H9 (cell line): ENCODE measurements at regions not wholly inside any gene's neighbourhood (a gene's known extent, or its start where the extent isn't known, plus 50 kb on each side); places are given as distances from the start of the nearest gene placed in this dataset.

ENCODE experiments used
- DNase-seq: peaks from one replicate; pipeline ENCODE4 v3.0.0-alpha.2; 2017
- H2AFZ ChIP-seq: one replicate; pipeline ENCODE4 v1.6.1; 2013; ENCODE audit warnings: mild to moderate bottlenecking, low read length, control low read depth, moderate library complexity
- H2AK5ac ChIP-seq: 2 replicates; pipeline ENCODE4 v1.6.1; 2013; ENCODE audit warnings: low read length, control low read depth, mixed read lengths; ENCODE audit not compliant: insufficient read length
- H2BK120ac ChIP-seq: one replicate; pipeline ENCODE4 v1.6.1; 2013; ENCODE audit warnings: low read depth, mild to moderate bottlenecking, low read length, control low read depth, inconsistent platforms; ENCODE audit not compliant: poor library complexity, severe bottlenecking
- H2BK12ac ChIP-seq: 2 replicates; pipeline ENCODE4 v1.6.1; 2013; ENCODE audit warnings: low read length, control low read depth, mixed read lengths, low read depth; ENCODE audit not compliant: insufficient read length
- H2BK15ac ChIP-seq: 2 replicates; pipeline ENCODE4 v1.6.1; 2013; ENCODE audit warnings: low read depth, low read length, control low read depth
- H2BK20ac ChIP-seq: one replicate; pipeline ENCODE4 v1.6.1; 2013; ENCODE audit warnings: low read depth, mild to moderate bottlenecking, low read length, control low read depth, inconsistent platforms; ENCODE audit not compliant: poor library complexity, severe bottlenecking
- H2BK5ac ChIP-seq: 2 replicates; pipeline ENCODE4 v1.6.1; 2013; ENCODE audit warnings: low read length, control low read depth, mixed read lengths; ENCODE audit not compliant: insufficient read length
- H3K14ac ChIP-seq: 2 replicates; pipeline ENCODE4 v1.6.1; 2013; ENCODE audit warnings: low read length, control low read depth; ENCODE audit not compliant: insufficient read depth
- H3K18ac ChIP-seq: 2 replicates; pipeline ENCODE4 v1.6.1; 2013; ENCODE audit warnings: low read depth, mild to moderate bottlenecking, mixed read lengths, low read length, control low read depth; ENCODE audit not compliant: insufficient read length
- H3K23ac ChIP-seq: 2 replicates; pipeline ENCODE4 v1.6.1; 2013; ENCODE audit warnings: low read length, control low read depth, mixed read lengths, low read depth; ENCODE audit not compliant: insufficient read length
- H3K23me2 ChIP-seq: 2 replicates; pipeline ENCODE4 v1.6.1; 2013; ENCODE audit warnings: low read depth, mild to moderate bottlenecking, mixed read lengths, low read length, control low read depth; ENCODE audit not compliant: insufficient read length, poor library complexity, severe bottlenecking
- H3K27ac ChIP-seq: 2 replicates; pipeline ENCODE4 v1.5.1; 2013; ENCODE audit warnings: low read length, control low read depth, mixed read lengths, low read depth; ENCODE audit not compliant: insufficient read length
- H3K27me3 ChIP-seq: 2 replicates; pipeline ENCODE4 v1.6.1; 2013; ENCODE audit warnings: low read length, control low read depth, inconsistent platforms; ENCODE audit not compliant: insufficient read depth
- H3K4ac ChIP-seq: 2 replicates; pipeline ENCODE4 v1.6.1; 2013; ENCODE audit warnings: low read depth, mild to moderate bottlenecking, control low read depth, inconsistent platforms, low read length, moderate library complexity
- H3K4me1 ChIP-seq: 2 replicates; pipeline ENCODE4 v1.6.1; 2013; ENCODE audit warnings: low read length, control low read depth, inconsistent platforms; ENCODE audit not compliant: insufficient read depth
- H3K4me2 ChIP-seq: 2 replicates; pipeline ENCODE4 v1.6.1; 2013; ENCODE audit warnings: low read length, control low read depth, mixed read lengths; ENCODE audit not compliant: insufficient read length, insufficient read depth
- H3K56ac ChIP-seq: 2 replicates; pipeline ENCODE4 v1.6.1; 2013; ENCODE audit warnings: low read depth, mild to moderate bottlenecking, mixed read lengths, low read length, control low read depth; ENCODE audit not compliant: insufficient read length
- H3K79me1 ChIP-seq: 2 replicates; pipeline ENCODE4 v1.6.1; 2013; ENCODE audit warnings: low read depth, mild to moderate bottlenecking, moderate library complexity, low read length, control low read depth, inconsistent platforms; ENCODE audit not compliant: insufficient read depth, poor library complexity, severe bottlenecking
- H3K79me2 ChIP-seq: 2 replicates; pipeline ENCODE4 v1.6.1; 2013; ENCODE audit warnings: low read length, control low read depth, inconsistent platforms; ENCODE audit not compliant: insufficient read depth
- H3K9ac ChIP-seq: 2 replicates; pipeline ENCODE4 v1.6.1; 2013; ENCODE audit warnings: low read length, control low read depth, mixed read lengths; ENCODE audit not compliant: insufficient read length; ENCODE audit errors: extremely low read depth
- H3K9me3 ChIP-seq: one replicate; pipeline ENCODE4 v1.6.1; 2013; ENCODE audit warnings: low read depth, low read length, inconsistent platforms; ENCODE audit not compliant: control insufficient read depth
- H3T11ph ChIP-seq: one replicate; pipeline ENCODE4 v1.6.1; 2013; ENCODE audit warnings: mild to moderate bottlenecking, low read length, control low read depth, inconsistent platforms
- H4K20me1 ChIP-seq: one replicate; pipeline ENCODE4 v1.6.1; 2013; ENCODE audit not compliant: control insufficient read depth, insufficient read length, insufficient read depth
- H4K5ac ChIP-seq: 2 replicates; pipeline ENCODE4 v1.6.1; 2013; ENCODE audit warnings: low read depth, mild to moderate bottlenecking, mixed read lengths, low read length, control low read depth; ENCODE audit not compliant: insufficient read length
- H4K8ac ChIP-seq: replicated peaks from 2 replicates; pipeline ENCODE4 v1.6.1; 2013; ENCODE audit warnings: low read length, control low read depth, mixed read lengths, low read depth; ENCODE audit not compliant: insufficient read length
- H4K91ac ChIP-seq: 2 replicates; pipeline ENCODE4 v1.6.1; 2013; ENCODE audit warnings: low read depth, mild to moderate bottlenecking, moderate library complexity, mixed read lengths, low read length, control low read depth; ENCODE audit not compliant: insufficient read length
- H3K27ac Mint-ChIP-seq, 3 experiments: 2 replicates in 2 of 3; 3 replicates in 1 of 3; pipeline ENCODE4 v1.8.0; 2020 to 2021; ENCODE audit warnings: mixed read lengths in 3 of 3, mild to moderate bottlenecking in 1 of 3, moderate library complexity in 1 of 3
- H3K27me3 Mint-ChIP-seq: 2 replicates; pipeline ENCODE4 v1.8.0; 2021; ENCODE audit warnings: low read depth, mild to moderate bottlenecking, moderate library complexity, mixed read lengths
- H3K36me3 Mint-ChIP-seq, 3 experiments: 2 replicates in 2 of 3; 3 replicates in 1 of 3; pipeline ENCODE4 v1.8.0; 2020 to 2021; ENCODE audit warnings: low read depth in 3 of 3, mixed read lengths in 3 of 3; ENCODE audit not compliant: insufficient read depth in 1 of 3
- H3K4me1 Mint-ChIP-seq, 2 experiments: 2 replicates each; pipeline ENCODE4 v1.8.0; 2020; ENCODE audit warnings: mixed read lengths in 2 of 2
- H3K4me3 Mint-ChIP-seq, 2 experiments: 2 replicates in 1 of 2; 3 replicates in 1 of 2; pipeline ENCODE4 v1.8.0; 2020 to 2021; ENCODE audit warnings: mild to moderate bottlenecking in 2 of 2, mixed read lengths in 2 of 2, moderate library complexity in 1 of 2
- H3K9me3 Mint-ChIP-seq, 2 experiments: 2 replicates in 1 of 2; 3 replicates in 1 of 2; pipeline ENCODE4 v1.8.0; 2020; ENCODE audit warnings: mild to moderate bottlenecking in 2 of 2, mixed read lengths in 2 of 2, moderate library complexity in 1 of 2
- WGBS: extraction: QIAGEN DNeasy Blood & Tissue Kit; methylation state at CpG from one replicate; pipeline ENCODE4 v1.1.7; 2013; ENCODE audit warnings: missing lambda C conversion rate, low lambda C conversion rate, mixed read lengths; ENCODE audit not compliant: insufficient read length; ENCODE audit errors: extremely low coverage; 5-methylcytosine and 5-hydroxymethylcytosine counted together
- TF ChIP-seq, protein P1 (sequence below): fragments of 200-600 bp; sonication (generic); conservative IDR thresholded peaks from 3 replicates; pipeline ENCODE4 v1.8.0; 2021; ENCODE audit warnings: antibody characterized with exemption, mild to moderate bottlenecking

DNA sequence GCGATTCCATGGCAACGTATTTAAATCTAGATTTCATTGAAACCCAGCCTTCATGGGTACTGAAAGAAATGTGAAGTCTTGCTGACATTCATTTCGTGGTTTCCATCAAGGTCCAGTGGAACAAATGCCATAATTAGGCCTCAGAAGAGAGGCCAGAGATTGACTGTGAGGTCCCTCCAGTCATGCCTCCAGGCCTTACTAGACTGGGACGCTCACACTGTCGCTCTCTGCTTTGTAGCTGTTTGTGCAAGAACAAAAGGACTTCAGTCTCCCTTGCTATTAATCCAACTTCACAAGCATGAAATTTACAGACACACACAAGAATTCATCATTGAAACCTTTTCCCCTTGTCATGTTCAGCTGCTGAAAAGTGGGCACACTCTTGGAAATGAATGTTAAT is 180.4 kb upstream of the FOXD3 start:
- no peak overlapping the region for H3T11ph ChIP-seq
- no peak overlapping the region for H3K14ac ChIP-seq
- H2AFZ ChIP-seq = no peak overlapping the region
- Mint-ChIP-seq H3K4me3 (no peak overlapping the region), H3K27me3 (peaks cover 2% of the 10 kb centered on the region; the same call in 1 of the 2 replicates), H3K27ac (no peak overlapping the region; a peak in 1 of 7 replicates), H3K4me1 (no peaks in the 10 kb centered on the region), H3K36me3 (no peaks in the 10 kb centered on the region), H3K9me3 (no peaks in the 10 kb centered on the region)
- H3K9ac ChIP-seq = no peak overlapping the region
- TF ChIP-seq, protein P1, sequence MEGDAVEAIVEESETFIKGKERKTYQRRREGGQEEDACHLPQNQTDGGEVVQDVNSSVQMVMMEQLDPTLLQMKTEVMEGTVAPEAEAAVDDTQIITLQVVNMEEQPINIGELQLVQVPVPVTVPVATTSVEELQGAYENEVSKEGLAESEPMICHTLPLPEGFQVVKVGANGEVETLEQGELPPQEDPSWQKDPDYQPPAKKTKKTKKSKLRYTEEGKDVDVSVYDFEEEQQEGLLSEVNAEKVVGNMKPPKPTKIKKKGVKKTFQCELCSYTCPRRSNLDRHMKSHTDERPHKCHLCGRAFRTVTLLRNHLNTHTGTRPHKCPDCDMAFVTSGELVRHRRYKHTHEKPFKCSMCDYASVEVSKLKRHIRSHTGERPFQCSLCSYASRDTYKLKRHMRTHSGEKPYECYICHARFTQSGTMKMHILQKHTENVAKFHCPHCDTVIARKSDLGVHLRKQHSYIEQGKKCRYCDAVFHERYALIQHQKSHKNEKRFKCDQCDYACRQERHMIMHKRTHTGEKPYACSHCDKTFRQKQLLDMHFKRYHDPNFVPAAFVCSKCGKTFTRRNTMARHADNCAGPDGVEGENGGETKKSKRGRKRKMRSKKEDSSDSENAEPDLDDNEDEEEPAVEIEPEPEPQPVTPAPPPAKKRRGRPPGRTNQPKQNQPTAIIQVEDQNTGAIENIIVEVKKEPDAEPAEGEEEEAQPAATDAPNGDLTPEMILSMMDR = no peak
- H3K79me2 ChIP-seq = no peaks in the 10 kb centered on the region
- no peak overlapping the region for H4K91ac ChIP-seq
- H3K9me3 ChIP-seq = no peaks in the 10 kb centered on the region
- no peaks in the 10 kb centered on the region for H3K79me1 ChIP-seq
- no peaks in the 10 kb centered on the region for H3K27me3 ChIP-seq
- no peak overlapping the region for H4K5ac ChIP-seq
- no peak overlapping the region for H2BK20ac ChIP-seq
- H3K27ac ChIP-seq = no peak overlapping the region
- H3K23me2 ChIP-seq = no peaks in the 10 kb centered on the region
- no peak overlapping the region for H2BK5ac ChIP-seq
- no peak overlapping the region for H2AK5ac ChIP-seq
- H4K20me1 ChIP-seq = no peaks in the 10 kb centered on the region
- no peak for DNase-seq
- no peak overlapping the region for H3K56ac ChIP-seq
- H2BK120ac ChIP-seq = no peak overlapping the region
- no peak overlapping the region for H3K23ac ChIP-seq
- H3K4me2 ChIP-seq = no peak overlapping the region
- no peak overlapping the region for H4K8ac ChIP-seq
- WGBS = no CpG with 5 or more reads among the region's 5 CpGs
- H2BK12ac ChIP-seq = no peak overlapping the region
- no peak overlapping the region for H3K18ac ChIP-seq
- no peak overlapping the region for H2BK15ac ChIP-seq
- H3K4me1 ChIP-seq = no peaks in the 10 kb centered on the region
- no peak overlapping the region for H3K4ac ChIP-seq
